Duodenal mucosa (tissue), 2 donors: ENCODE measurements at regions not wholly inside any gene's neighbourhood (a gene's known extent, or its start where the extent isn't known, plus 50 kb on each side); places are given as distances from the start of the nearest gene placed in this dataset.

ENCODE experiments used
- H3K27ac ChIP-seq: one replicate; pipeline ENCODE4 v1.7.0; 2013; ENCODE audit warnings: low read depth, low read length
- H3K27me3 ChIP-seq, 2 donors: one replicate each; pipeline ENCODE4 v1.7.0; 2013; ENCODE audit warnings: low read length in 2 of 2, control low read depth in 1 of 2; ENCODE audit not compliant: insufficient read depth in 2 of 2, control insufficient read depth in 1 of 2
- H3K36me3 ChIP-seq, 2 donors: one replicate each; pipeline ENCODE4 v1.7.0; 2013; ENCODE audit warnings: low read length in 2 of 2, control low read depth in 1 of 2; ENCODE audit not compliant: insufficient read depth in 2 of 2, control insufficient read depth in 1 of 2
- H3K4me1 ChIP-seq, 2 donors: one replicate each; pipeline ENCODE4 v1.7.0; 2013; ENCODE audit warnings: low read length in 2 of 2, control low read depth in 1 of 2; ENCODE audit not compliant: insufficient read depth in 2 of 2, control insufficient read depth in 1 of 2
- H3K4me3 ChIP-seq, 2 donors: one replicate each; pipeline ENCODE4 v1.7.0; 2013; ENCODE audit warnings: low read length in 2 of 2, low read depth in 1 of 2
- H3K9ac ChIP-seq, 2 donors: one replicate each; pipeline ENCODE4 v1.7.0; 2013; ENCODE audit warnings: low read length in 2 of 2, low read depth in 1 of 2
- H3K9me3 ChIP-seq, 2 donors: one replicate each; pipeline ENCODE4 v1.7.0; 2013; ENCODE audit warnings: low read length in 2 of 2, control low read depth in 1 of 2; ENCODE audit not compliant: control insufficient read depth in 1 of 2

DNA sequence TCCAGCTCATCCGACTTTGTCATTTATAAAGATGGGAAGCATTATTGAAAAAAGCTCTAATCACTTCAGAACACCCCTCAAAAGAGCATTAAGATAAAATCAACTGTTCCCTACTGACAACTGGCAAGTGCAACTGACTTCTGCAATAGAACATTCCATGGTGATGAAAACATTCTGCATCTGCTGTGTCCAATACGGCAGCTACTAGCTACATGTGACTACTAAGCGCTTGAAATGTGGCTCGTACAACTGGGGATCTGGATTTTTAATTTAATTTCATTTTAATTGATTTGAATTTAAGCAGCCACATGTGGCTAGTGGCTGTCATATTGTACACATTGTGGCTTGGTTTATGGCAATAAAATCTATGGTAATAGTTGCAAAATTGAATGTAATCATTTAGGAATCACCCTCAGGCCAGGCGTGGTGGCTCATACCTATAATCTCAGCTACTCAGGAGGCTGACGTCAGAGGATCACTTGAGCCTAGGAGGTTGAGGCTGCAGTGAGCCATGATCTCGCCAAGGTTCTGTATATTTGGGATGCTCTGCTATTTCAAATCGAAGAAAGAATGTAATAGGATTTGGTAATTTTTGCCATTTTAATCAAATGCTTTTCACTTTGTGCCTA, 390.3 kb downstream of the GABRB3 start:
- H3K9ac ChIP-seq = no peak overlapping the region
- peaks cover 22 to 42% of the 10 kb centered on the region in 2 donors for H3K9me3 ChIP-seq
- H3K27me3 ChIP-seq = no peaks in the 10 kb centered on the region
- H3K4me3 ChIP-seq = no peak overlapping the region
- no peak overlapping the region for H3K27ac ChIP-seq
- H3K36me3 ChIP-seq = no peaks in the 10 kb centered on the region
- H3K4me1 ChIP-seq = no peaks in the 10 kb centered on the region

DNA sequence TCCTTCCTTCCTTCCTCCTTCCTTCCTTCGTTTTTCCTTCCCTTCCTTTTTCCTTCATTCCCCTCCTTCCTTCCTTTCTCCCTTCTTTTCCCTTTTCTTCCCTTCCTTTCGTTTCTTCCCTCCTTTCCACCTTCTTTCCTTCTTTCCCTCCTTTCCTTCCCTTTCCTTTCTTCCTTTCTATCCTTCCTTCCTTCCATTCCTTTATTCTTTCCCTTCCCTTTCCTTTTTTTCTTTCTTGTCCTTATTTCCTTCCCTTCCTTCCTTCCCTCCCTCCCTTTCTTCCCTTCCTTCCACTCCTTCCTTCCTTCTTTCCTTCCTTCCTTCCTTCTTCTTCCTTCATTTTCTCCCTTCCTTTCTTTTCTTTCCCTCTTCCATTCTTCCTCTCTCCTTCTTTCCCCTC, 394.6 kb downstream of the GABRB3 start:
- H3K27ac ChIP-seq = no peak overlapping the region
- no peaks in the 10 kb centered on the region for H3K4me1 ChIP-seq
- no peak overlapping the region for H3K9ac ChIP-seq
- no peak overlapping the region for H3K4me3 ChIP-seq
- H3K27me3 ChIP-seq = no peaks in the 10 kb centered on the region
- H3K36me3 ChIP-seq = no peaks in the 10 kb centered on the region
- peaks cover 37 to 57% of the 10 kb centered on the region in 2 donors for H3K9me3 ChIP-seq

DNA sequence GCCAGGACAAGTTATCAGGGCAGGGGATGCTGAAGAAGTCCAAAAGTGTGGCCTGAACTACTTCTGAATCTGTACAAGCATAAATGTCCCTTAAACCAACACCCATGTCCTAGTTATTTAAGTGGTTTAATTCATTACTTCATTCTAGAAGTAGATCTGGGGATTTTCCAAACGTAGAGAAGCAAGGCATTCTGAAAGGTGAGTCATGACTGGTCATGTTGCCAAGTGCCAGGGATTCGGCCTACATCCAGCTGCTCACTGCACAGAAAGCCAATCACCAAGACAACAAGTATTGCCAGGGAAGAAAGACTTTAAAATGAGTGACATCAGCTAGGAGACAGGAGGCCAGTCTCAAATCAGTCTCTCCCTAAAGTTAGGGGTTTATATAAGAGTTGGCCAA, 396.6 kb downstream of the GABRB3 start:
- Histone ChIP-seq H3K4me1 (no peaks in the 10 kb centered on the region), H3K27me3 (no peaks in the 10 kb centered on the region), H3K9me3 (peaks cover 38 to 52% of the 10 kb centered on the region in 2 donors), H3K36me3 (no peaks in the 10 kb centered on the region), H3K27ac (no peak overlapping the region), H3K4me3 (no peak overlapping the region), H3K9ac (no peak overlapping the region)

DNA sequence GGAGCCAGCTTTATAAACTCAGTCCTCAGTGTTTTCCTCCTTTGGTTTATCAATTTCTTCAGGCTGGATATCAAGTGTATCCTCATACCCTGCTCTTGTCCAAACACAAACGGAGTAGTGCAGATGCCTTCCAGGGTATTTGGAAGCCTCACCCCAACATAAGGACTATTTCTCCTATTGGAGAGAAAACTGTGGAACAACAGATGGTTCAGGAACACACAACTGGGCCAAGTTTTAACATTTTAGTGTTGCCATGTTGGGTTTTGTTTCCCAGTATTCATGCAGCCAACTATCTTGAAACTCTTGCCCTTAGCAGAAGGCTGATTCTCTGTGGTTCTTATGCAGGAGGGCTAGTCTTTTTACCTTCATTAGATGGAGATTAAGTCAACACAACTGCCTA, 398.1 kb downstream of the GABRB3 start:
- Histone ChIP-seq H3K27ac (no peak overlapping the region), H3K4me3 (no peak overlapping the region), H3K36me3 (no peaks in the 10 kb centered on the region), H3K4me1 (no peaks in the 10 kb centered on the region), H3K9me3 (peaks cover 28 to 38% of the 10 kb centered on the region in 2 donors), H3K27me3 (no peaks in the 10 kb centered on the region), H3K9ac (no peak overlapping the region)

DNA sequence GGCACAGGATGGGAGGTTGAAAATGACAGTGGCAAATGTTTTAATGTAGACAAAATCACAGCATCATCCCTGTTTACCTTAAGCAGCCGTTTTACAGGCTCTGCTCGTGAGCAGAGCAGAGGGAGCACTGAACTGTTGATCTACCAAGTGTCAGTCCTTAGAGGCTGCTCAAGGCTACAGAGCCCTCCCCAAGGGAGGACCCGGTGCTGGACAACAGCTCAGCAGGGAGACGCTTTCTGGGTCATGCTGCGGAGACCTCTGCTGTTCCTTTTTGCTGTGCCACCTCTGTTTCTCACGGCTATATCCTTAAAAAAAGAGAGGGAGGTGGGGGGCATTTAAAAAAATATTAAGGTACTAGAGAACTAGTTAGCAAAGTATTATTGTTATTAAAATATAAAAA, 400.2 kb downstream of the GABRB3 start:
- Histone ChIP-seq H3K36me3 (no peaks in the 10 kb centered on the region), H3K27me3 (no peaks in the 10 kb centered on the region), H3K4me1 (no peaks in the 10 kb centered on the region), H3K27ac (no peak overlapping the region), H3K4me3 (no peak overlapping the region), H3K9ac (no peak overlapping the region), H3K9me3 (peaks cover 21 to 32% of the 10 kb centered on the region in 2 donors)

DNA sequence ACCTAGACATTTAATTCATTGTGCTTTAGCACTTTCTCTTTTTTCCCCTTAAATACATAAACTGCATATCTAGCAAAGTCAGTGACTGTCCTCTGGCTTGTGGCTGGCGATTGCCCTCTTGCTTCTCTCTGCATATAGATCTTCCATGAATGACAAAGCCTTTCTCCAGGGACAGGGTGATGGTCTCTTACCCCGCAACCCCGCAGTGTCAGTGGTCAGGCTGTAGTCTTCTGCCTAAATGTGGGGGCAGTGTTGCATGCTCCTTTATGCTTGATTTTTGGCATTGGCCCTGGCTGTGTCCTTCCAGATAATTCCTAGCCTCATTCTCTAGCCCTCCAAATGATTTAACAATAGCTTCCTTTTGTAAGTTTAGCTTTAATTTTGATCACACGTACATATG, 407.8 kb downstream of the GABRB3 start:
- Histone ChIP-seq H3K4me3 (no peak overlapping the region), H3K9me3 (peaks cover 8 to 21% of the 10 kb centered on the region in 2 donors), H3K27ac (no peak overlapping the region), H3K27me3 (no peaks in the 10 kb centered on the region), H3K4me1 (no peaks in the 10 kb centered on the region), H3K36me3 (no peaks in the 10 kb centered on the region), H3K9ac (no peak overlapping the region)

DNA sequence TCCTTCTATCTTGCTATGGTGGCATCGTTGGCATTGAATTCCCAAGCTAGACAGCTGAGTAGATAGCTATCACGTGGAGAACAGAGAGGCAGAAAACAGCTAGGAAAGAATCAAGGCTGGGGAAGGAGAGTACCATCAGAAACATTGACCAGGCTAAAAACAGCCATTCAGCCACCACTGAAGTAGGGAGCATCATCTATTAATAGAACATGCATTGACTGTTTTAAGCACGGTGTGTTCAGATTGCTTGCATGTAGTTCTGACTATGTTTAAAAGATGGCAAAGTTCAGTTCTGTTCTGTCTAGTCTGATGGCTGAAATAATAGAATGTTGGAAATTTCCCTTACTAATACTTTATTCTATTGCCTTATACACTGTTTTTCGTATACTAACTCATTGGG, 413.0 kb downstream of the GABRB3 start:
- Histone ChIP-seq H3K36me3 (no peaks in the 10 kb centered on the region), H3K27ac (no peak overlapping the region), H3K9ac (no peak overlapping the region), H3K27me3 (no peaks in the 10 kb centered on the region), H3K9me3 (peaks cover 7 to 22% of the 10 kb centered on the region in 2 donors), H3K4me1 (no peaks in the 10 kb centered on the region), H3K4me3 (no peak overlapping the region)

DNA sequence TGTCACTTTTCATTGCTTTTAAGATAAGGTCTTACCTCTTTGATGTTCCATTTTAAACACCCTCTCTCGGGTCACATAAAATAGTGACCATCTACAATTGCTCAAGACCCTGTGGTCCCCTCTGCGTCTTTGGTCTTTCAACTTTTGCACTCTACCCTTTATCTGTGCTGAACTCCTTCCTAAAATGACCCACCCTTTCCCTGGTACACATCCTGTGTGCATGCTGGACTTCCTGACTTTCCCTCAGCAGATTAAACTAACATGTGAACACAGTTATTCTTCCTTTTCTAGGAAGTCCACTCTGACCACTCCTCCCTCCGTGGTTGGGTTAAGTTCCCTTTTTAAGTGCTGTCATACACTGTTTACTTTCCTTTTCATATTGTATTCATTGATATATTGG, 414.2 kb downstream of the GABRB3 start:
- Histone ChIP-seq H3K9me3 (peaks cover 9 to 26% of the 10 kb centered on the region in 2 donors), H3K36me3 (no peaks in the 10 kb centered on the region), H3K4me3 (no peak overlapping the region), H3K27me3 (no peaks in the 10 kb centered on the region), H3K27ac (no peak overlapping the region), H3K4me1 (no peaks in the 10 kb centered on the region), H3K9ac (no peak overlapping the region)

DNA sequence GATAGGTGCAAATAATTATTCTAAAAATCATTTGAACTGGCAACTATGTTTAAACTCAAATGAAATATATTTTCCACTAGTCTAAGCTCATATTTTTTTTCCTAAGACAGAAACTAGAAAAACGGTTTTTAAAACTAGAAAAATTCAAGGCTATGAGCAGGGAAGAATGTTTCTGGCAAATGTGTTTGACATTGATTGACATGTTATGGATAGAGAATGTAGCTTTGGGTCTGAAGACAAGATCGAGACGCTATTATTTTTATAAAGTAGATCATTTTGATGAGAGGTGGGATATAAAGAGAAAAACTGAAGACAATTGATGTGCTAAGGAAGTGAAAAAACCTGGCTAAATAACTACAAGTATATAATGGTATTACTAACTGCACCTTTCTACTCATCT, 415.2 kb downstream of the GABRB3 start:
- Histone ChIP-seq H3K27ac (no peak overlapping the region), H3K9ac (no peak overlapping the region), H3K4me1 (no peaks in the 10 kb centered on the region), H3K27me3 (no peaks in the 10 kb centered on the region), H3K4me3 (no peak overlapping the region), H3K36me3 (no peaks in the 10 kb centered on the region), H3K9me3 (peaks cover 9 to 33% of the 10 kb centered on the region in 2 donors)

DNA sequence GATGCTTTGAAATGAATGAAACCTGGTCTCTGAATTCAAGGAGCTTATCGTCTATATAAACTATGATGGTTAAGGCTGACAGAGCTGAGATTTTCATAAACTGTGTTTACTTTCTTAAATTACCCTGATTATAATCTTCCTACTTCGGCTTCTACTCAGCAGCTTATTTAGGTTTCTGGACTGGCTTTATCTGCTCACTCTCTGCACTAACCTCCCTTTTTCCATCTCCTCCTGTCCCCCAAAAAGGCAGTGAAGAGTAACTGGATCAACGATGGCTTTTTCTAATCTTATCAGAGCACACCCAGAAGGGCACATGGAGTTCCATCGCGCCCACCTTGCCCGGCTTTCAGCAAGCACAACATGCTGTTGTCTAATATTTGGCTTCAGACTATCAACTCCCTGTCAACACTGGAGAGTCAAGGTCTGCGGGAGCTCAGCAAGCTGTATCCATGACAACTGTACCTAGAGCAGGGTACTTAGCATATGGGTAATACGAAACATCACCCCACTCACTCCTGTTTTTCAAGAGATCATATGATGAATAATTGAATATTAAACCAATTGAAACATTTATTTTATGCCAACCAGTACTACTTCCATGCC, 417.3 kb downstream of the GABRB3 start:
- H3K4me1 ChIP-seq = no peaks in the 10 kb centered on the region
- H3K27ac ChIP-seq = no peak overlapping the region
- H3K4me3 ChIP-seq = no peak overlapping the region
- H3K9ac ChIP-seq = no peak overlapping the region
- peaks cover 5 to 24% of the 10 kb centered on the region in 2 donors for H3K9me3 ChIP-seq
- H3K36me3 ChIP-seq = no peaks in the 10 kb centered on the region
- no peaks in the 10 kb centered on the region for H3K27me3 ChIP-seq
